ENCODE measurements at regions not wholly inside any gene's neighbourhood (a gene's known extent, or its start where the extent isn't known, plus 50 kb on each side); places are given as distances from the start of the nearest gene placed in this dataset.

DNA sequence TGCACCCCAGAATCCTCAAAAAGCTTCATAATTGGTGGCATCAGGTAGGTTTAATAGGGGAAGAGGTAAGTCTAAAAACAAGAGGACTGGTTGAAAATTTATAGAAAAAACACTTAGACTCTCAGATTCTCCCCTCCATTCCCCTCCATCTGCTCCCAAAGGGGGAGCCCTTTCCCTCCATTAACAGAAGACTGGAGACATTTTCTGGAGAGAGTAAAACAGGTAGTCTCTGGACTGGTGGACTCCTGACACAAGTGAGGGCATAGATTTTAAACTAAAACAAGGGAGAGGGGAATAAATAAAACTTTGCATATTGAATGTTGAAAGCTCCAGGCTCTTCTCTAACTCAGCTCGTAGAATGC, 54.0 kb upstream of the IPO9 start:
- no peak for DNase-seq (ENCODE audit: low spot score)
- 86% methylated on average over 1 of the region's 1 CpG for WGBS

DNA sequence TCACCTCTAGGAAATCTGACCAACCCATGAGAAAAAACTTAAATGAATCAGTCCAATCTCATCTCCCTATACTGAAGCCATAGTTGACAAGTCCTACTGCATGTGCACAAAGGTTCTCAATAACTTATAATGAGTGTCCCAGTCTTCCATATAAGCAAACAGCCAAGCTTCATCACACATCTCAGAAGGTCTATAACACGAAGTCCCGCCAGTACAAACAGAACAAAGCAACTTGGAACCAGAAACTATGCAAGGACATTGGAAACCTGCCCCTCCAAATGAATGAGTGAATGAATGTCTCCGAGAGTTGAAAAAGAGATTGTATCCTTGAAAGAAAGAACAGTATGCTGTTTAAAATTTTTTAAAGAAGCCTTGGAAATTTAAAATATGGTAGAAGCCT, 53.6 kb upstream of the IPO9 start:
- Histone ChIP-seq H3K27me3 (ENCODE audit: control insufficient read depth in 4 of 4, insufficient read depth in 4 of 4, low read length in 3 of 4) (no peaks in the 10 kb centered on the region), H3K4me3 (ENCODE audit: low read depth in 1 of 3, low read length in 3 of 3) (no peak overlapping the region), H3K9ac (ENCODE audit: low read depth in 1 of 2, low read length in 2 of 2) (no peak overlapping the region), H3K4me1 (ENCODE audit: control insufficient read depth in 4 of 4, insufficient read depth in 4 of 4, low read length in 3 of 4) (no peaks in the 10 kb centered on the region), H3K36me3 (ENCODE audit: control insufficient read depth in 4 of 4, insufficient read depth in 3 of 4, low read depth in 1 of 4, low read length in 3 of 4) (no peaks in the 10 kb centered on the region), H3K9me3 (ENCODE audit: control insufficient read depth in 4 of 4, low read length in 3 of 4) (peaks cover 0 to 8% (median under 1%) of the 10 kb centered on the region in 4 donors), H3K27ac (ENCODE audit: low read depth in 1 of 2, low read length in 2 of 2) (no peak overlapping the region)
- no peak for TF ChIP-seq JUND (IDR thresholded peaks at IDR 0.05)
- TF ChIP-seq, protein P1, sequence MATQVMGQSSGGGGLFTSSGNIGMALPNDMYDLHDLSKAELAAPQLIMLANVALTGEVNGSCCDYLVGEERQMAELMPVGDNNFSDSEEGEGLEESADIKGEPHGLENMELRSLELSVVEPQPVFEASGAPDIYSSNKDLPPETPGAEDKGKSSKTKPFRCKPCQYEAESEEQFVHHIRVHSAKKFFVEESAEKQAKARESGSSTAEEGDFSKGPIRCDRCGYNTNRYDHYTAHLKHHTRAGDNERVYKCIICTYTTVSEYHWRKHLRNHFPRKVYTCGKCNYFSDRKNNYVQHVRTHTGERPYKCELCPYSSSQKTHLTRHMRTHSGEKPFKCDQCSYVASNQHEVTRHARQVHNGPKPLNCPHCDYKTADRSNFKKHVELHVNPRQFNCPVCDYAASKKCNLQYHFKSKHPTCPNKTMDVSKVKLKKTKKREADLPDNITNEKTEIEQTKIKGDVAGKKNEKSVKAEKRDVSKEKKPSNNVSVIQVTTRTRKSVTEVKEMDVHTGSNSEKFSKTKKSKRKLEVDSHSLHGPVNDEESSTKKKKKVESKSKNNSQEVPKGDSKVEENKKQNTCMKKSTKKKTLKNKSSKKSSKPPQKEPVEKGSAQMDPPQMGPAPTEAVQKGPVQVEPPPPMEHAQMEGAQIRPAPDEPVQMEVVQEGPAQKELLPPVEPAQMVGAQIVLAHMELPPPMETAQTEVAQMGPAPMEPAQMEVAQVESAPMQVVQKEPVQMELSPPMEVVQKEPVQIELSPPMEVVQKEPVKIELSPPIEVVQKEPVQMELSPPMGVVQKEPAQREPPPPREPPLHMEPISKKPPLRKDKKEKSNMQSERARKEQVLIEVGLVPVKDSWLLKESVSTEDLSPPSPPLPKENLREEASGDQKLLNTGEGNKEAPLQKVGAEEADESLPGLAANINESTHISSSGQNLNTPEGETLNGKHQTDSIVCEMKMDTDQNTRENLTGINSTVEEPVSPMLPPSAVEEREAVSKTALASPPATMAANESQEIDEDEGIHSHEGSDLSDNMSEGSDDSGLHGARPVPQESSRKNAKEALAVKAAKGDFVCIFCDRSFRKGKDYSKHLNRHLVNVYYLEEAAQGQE (IDR thresholded peaks at IDR 0.05) = no peak
- no peak for DNase-seq (ENCODE audit: low spot score)
- WGBS = 93% methylated on average over 3 of the region's 3 CpGs

More for the DNA sequence above, 54.0 kb upstream of the IPO9 start:
- Histone ChIP-seq H3K9ac (ENCODE audit: low read depth in 1 of 2, low read length in 2 of 2) (no peak overlapping the region), H3K36me3 (ENCODE audit: control insufficient read depth in 4 of 4, insufficient read depth in 3 of 4, low read depth in 1 of 4, low read length in 3 of 4) (no peaks in the 10 kb centered on the region), H3K27me3 (ENCODE audit: control insufficient read depth in 4 of 4, insufficient read depth in 4 of 4, low read length in 3 of 4) (no peaks in the 10 kb centered on the region), H3K4me3 (ENCODE audit: low read depth in 1 of 3, low read length in 3 of 3) (no peak overlapping the region), H3K27ac (ENCODE audit: low read depth in 1 of 2, low read length in 2 of 2) (no peak overlapping the region), H3K4me1 (ENCODE audit: control insufficient read depth in 4 of 4, insufficient read depth in 4 of 4, low read length in 3 of 4) (no peaks in the 10 kb centered on the region), H3K9me3 (ENCODE audit: control insufficient read depth in 4 of 4, low read length in 3 of 4) (peaks cover 0 to 8% (median under 1%) of the 10 kb centered on the region in 4 donors)
- TF ChIP-seq RXRA (IDR thresholded peaks at IDR 0.05) = no peak
- TF ChIP-seq, protein P1 (IDR thresholded peaks at IDR 0.05) = no peak
- no peak for TF ChIP-seq TAF1 (conservative IDR thresholded peaks at IDR 0.05)
- no peak for TF ChIP-seq YY1 (IDR thresholded peaks at IDR 0.05)
- TF ChIP-seq FOXA2 (IDR thresholded peaks at IDR 0.05) = no peak
- TF ChIP-seq FOXA1 (IDR thresholded peaks at IDR 0.05) = no peak
- TF ChIP-seq, protein P2, sequence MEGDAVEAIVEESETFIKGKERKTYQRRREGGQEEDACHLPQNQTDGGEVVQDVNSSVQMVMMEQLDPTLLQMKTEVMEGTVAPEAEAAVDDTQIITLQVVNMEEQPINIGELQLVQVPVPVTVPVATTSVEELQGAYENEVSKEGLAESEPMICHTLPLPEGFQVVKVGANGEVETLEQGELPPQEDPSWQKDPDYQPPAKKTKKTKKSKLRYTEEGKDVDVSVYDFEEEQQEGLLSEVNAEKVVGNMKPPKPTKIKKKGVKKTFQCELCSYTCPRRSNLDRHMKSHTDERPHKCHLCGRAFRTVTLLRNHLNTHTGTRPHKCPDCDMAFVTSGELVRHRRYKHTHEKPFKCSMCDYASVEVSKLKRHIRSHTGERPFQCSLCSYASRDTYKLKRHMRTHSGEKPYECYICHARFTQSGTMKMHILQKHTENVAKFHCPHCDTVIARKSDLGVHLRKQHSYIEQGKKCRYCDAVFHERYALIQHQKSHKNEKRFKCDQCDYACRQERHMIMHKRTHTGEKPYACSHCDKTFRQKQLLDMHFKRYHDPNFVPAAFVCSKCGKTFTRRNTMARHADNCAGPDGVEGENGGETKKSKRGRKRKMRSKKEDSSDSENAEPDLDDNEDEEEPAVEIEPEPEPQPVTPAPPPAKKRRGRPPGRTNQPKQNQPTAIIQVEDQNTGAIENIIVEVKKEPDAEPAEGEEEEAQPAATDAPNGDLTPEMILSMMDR (IDR thresholded peaks at IDR 0.05; ENCODE audit: low read depth, low read length, missing input control) = no peak
- TF ChIP-seq, protein P3, sequence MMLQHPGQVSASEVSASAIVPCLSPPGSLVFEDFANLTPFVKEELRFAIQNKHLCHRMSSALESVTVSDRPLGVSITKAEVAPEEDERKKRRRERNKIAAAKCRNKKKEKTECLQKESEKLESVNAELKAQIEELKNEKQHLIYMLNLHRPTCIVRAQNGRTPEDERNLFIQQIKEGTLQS (IDR thresholded peaks at IDR 0.05) = no peak
- TF ChIP-seq, protein P4, sequence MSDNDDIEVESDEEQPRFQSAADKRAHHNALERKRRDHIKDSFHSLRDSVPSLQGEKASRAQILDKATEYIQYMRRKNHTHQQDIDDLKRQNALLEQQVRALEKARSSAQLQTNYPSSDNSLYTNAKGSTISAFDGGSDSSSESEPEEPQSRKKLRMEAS (IDR thresholded peaks at IDR 0.05) = no peak
- TF ChIP-seq, protein P5, sequence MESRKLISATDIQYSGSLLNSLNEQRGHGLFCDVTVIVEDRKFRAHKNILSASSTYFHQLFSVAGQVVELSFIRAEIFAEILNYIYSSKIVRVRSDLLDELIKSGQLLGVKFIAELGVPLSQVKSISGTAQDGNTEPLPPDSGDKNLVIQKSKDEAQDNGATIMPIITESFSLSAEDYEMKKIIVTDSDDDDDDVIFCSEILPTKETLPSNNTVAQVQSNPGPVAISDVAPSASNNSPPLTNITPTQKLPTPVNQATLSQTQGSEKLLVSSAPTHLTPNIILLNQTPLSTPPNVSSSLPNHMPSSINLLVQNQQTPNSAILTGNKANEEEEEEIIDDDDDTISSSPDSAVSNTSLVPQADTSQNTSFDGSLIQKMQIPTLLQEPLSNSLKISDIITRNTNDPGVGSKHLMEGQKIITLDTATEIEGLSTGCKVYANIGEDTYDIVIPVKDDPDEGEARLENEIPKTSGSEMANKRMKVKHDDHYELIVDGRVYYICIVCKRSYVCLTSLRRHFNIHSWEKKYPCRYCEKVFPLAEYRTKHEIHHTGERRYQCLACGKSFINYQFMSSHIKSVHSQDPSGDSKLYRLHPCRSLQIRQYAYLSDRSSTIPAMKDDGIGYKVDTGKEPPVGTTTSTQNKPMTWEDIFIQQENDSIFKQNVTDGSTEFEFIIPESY (IDR thresholded peaks at IDR 0.05) = no peak
- TF ChIP-seq HNF4G (IDR thresholded peaks at IDR 0.05) = no peak

Data from liver (tissue), 8 donors.